PC-9 (cell line): ENCODE measurements at regions not wholly inside any gene's neighbourhood (a gene's known extent, or its start where the extent isn't known, plus 50 kb on each side); places are given as distances from the start of the nearest gene placed in this dataset.

Source experiments
- BruUV-seq: library from RNA; stranded (reverse); fragments of 400-500 nt; replicated peaks from 2 replicates; lab custom pipeline; 2021; lab: Mats Ljungman, UMichigan
- CTCF ChIA-PET: fragments of 300-600 bp; sonication (Branson Sonifier 250); formaldehyde crosslinking; loops from one replicate; lab custom pipeline; 2022; ENCODE audit warnings: antibody characterized with exemption; lab: Charles Lee
- POLR2A ChIA-PET: fragments of 300-600 bp; sonication (Branson Sonifier 250); formaldehyde crosslinking; loops from one replicate; lab custom pipeline; 2022; ENCODE audit warnings: antibody characterized with exemption; ENCODE audit not compliant: unreplicated experiment; lab: Charles Lee
- DNase-seq, 2 experiments: peaks; one replicate each; pipeline versions ENCODE4 v3.0.0 to v3.0.0-alpha.2; 2015 to 2022; ENCODE audit warnings: mixed read lengths in 1 of 2
- H2AFZ ChIP-seq: fragments of 200-600 bp; sonication (generic); 2 replicates; pipeline ENCODE4 v1.8.1; 2017; ENCODE audit warnings: antibody characterized with exemption
- H3F3A ChIP-seq: fragments of 200-600 bp; sonication (generic); 2 replicates; pipeline ENCODE4 v1.8.1; 2017; ENCODE audit warnings: antibody characterized with exemption, mild to moderate bottlenecking, low read depth; ENCODE audit not compliant: insufficient read depth
- H3K27ac ChIP-seq: fragments of 200-600 bp; sonication (generic); 2 replicates; pipeline ENCODE4 v1.6.1; 2016; ENCODE audit warnings: mixed run types
- H3K27me3 ChIP-seq: fragments of 200-600 bp; sonication (generic); 2 replicates; pipeline ENCODE4 v1.6.1; 2016; ENCODE audit warnings: low read depth, mixed run types; ENCODE audit not compliant: insufficient read depth
- H3K36me3 ChIP-seq: fragments of 200-600 bp; sonication (generic); 2 replicates; pipeline ENCODE4 v1.6.1; 2016; ENCODE audit warnings: low read depth, mixed run types
- H3K4me1 ChIP-seq: fragments of 200-600 bp; sonication (generic); replicated peaks from 2 replicates; pipeline ENCODE4 v1.6.1; 2016; ENCODE audit warnings: mixed run types; ENCODE audit not compliant: insufficient read depth
- H3K4me2 ChIP-seq: fragments of 200-600 bp; sonication (generic); 2 replicates; pipeline ENCODE4 v1.6.1; 2017; ENCODE audit warnings: mixed run types
- H3K4me3 ChIP-seq: fragments of 200-600 bp; sonication (generic); 2 replicates; pipeline ENCODE4 v1.6.1; 2016; ENCODE audit warnings: mixed run types
- H3K79me2 ChIP-seq: fragments of 200-600 bp; sonication (generic); 2 replicates; pipeline ENCODE4 v1.6.1; 2017; ENCODE audit warnings: low read depth, mixed run types
- H3K9me2 ChIP-seq: fragments of 200-600 bp; sonication (generic); 2 replicates; pipeline ENCODE4 v1.8.1; 2017; ENCODE audit warnings: mild to moderate bottlenecking; ENCODE audit not compliant: insufficient read depth
- H3K9me3 ChIP-seq: fragments of 200-600 bp; sonication (generic); 2 replicates; pipeline ENCODE4 v1.8.1; 2016; ENCODE audit warnings: low read depth; ENCODE audit not compliant: insufficient read depth
- H4K20me1 ChIP-seq: fragments of 200-600 bp; sonication (generic); 2 replicates; pipeline ENCODE4 v1.8.1; 2017; ENCODE audit not compliant: insufficient read depth
- EZH2 ChIP-seq: fragments of 200-600 bp; sonication (generic); IDR thresholded peaks from 2 replicates; pipeline ENCODE4 v1.8.0; 2017; ENCODE audit warnings: antibody characterized with exemption, low read depth
- intact Hi-C: fragments of 100-400 bp; cut with micrococcal nuclease; formaldehyde crosslinking; loops from one replicate; pipeline ENCODE4 v1.10.0; 2022; ENCODE audit not compliant: unreplicated experiment
- TF ChIP-seq, protein P1 (sequence below): fragments of 200-600 bp; sonication (generic); conservative IDR thresholded peaks from 2 replicates; pipeline ENCODE4 v1.6.1; 2017; ENCODE audit warnings: mixed run types, antibody characterized with exemption, mild to moderate bottlenecking, moderate library complexity

DNA sequence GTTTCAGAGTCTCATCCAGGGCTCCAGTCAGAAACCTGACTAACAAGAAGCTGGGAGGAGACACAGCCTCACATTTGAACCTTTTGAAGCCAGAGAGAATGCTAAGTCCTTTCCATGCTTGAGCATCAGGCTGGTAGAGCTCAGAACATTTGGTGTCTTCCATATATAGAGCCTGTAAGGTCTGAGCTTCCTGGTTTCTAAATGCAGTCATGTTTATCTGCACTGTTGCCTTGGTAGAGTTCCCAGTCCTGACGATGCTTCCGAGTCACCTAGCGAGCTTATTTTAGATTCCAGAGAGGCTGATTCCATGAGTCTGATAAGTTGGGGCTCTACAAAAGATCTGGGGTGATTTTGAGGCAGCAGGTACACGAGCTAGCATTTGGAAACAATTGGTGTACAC is 68.4 kb upstream of the SORL1 start:
- H3K4me2 ChIP-seq: no peak overlapping the region
- H2AFZ ChIP-seq: no peak overlapping the region
- intact Hi-C loops: no loop called here
- H3K79me2 ChIP-seq: no peaks in the 10 kb centered on the region
- no peaks in the 10 kb centered on the region for H3K9me2 ChIP-seq
- DNase-seq: no peak
- H3K9me3 ChIP-seq: no peaks in the 10 kb centered on the region
- H3K4me3 ChIP-seq: no peak overlapping the region
- ChIA-PET POLR2A (no interaction called here), CTCF (no interaction called here)
- no peaks in the 10 kb centered on the region for H3K4me1 ChIP-seq
- H3K36me3 ChIP-seq: no peaks in the 10 kb centered on the region
- no peak overlapping the region for H3K27ac ChIP-seq
- H3F3A ChIP-seq: no peaks in the 10 kb centered on the region
- TF ChIP-seq, protein P1, sequence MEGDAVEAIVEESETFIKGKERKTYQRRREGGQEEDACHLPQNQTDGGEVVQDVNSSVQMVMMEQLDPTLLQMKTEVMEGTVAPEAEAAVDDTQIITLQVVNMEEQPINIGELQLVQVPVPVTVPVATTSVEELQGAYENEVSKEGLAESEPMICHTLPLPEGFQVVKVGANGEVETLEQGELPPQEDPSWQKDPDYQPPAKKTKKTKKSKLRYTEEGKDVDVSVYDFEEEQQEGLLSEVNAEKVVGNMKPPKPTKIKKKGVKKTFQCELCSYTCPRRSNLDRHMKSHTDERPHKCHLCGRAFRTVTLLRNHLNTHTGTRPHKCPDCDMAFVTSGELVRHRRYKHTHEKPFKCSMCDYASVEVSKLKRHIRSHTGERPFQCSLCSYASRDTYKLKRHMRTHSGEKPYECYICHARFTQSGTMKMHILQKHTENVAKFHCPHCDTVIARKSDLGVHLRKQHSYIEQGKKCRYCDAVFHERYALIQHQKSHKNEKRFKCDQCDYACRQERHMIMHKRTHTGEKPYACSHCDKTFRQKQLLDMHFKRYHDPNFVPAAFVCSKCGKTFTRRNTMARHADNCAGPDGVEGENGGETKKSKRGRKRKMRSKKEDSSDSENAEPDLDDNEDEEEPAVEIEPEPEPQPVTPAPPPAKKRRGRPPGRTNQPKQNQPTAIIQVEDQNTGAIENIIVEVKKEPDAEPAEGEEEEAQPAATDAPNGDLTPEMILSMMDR: no peak
- TF ChIP-seq EZH2: no peak
- H3K27me3 ChIP-seq: peaks cover 80% of the 10 kb centered on the region
- no TSS peak for BruUV-seq
- H4K20me1 ChIP-seq: no peaks in the 10 kb centered on the region

DNA sequence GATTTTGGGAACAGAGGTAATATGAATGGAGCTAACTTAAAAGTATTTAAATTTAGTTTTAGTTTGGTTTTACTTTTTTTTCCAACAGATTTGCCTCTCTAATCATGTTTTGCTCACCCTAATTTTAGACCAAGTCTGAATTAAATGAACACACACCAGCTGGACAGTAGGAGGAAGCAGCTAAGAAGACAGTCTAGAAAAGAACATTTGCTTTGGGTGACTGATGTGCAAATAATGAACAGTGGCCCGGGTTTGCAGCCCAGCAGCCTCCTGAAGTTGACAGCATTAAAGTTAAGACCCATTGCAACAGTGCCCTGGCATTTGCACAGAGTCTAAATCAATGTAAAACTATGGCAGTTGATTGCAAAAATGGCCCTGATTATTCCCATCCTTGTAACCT is 66.4 kb upstream of the SORL1 start:
- POLR2A ChIA-PET: no interaction called here
- CTCF ChIA-PET: no interaction called here

More for the DNA sequence above, 66.4 kb upstream of the SORL1 start:
- no peaks in the 10 kb centered on the region for H3K79me2 ChIP-seq
- H2AFZ ChIP-seq: no peak overlapping the region
- H3K9me2 ChIP-seq: no peaks in the 10 kb centered on the region
- H3F3A ChIP-seq: no peaks in the 10 kb centered on the region
- H3K27ac ChIP-seq: no peak overlapping the region
- no TSS peak for BruUV-seq
- H3K36me3 ChIP-seq: no peaks in the 10 kb centered on the region
- H3K4me3 ChIP-seq: no peak overlapping the region
- H3K4me2 ChIP-seq: no peak overlapping the region
- no peaks in the 10 kb centered on the region for H4K20me1 ChIP-seq
- TF ChIP-seq EZH2: no peak
- TF ChIP-seq, protein P1: no peak
- peaks cover 85% of the 10 kb centered on the region for H3K27me3 ChIP-seq
- H3K9me3 ChIP-seq: no peaks in the 10 kb centered on the region
- no peak for DNase-seq
- intact Hi-C loops: no loop called here
- H3K4me1 ChIP-seq: no peaks in the 10 kb centered on the region
